IPS-NIHi7 (cell line): ENCODE measurements at regions not wholly inside any gene's neighbourhood (a gene's known extent, or its start where the extent isn't known, plus 50 kb on each side); places are given as distances from the start of the nearest gene placed in this dataset.
"Not testable (repeated sequence)": the region's sequence is repeated elsewhere in the genome, so short reads cannot be mapped to it uniquely, and the experiment has no call there.

Source experiments
- DNase-seq: peaks from one replicate; pipeline ENCODE4 v3.0.0; 2012; ENCODE audit warnings: mixed read lengths; ENCODE audit errors: extremely low spot score

DNA sequence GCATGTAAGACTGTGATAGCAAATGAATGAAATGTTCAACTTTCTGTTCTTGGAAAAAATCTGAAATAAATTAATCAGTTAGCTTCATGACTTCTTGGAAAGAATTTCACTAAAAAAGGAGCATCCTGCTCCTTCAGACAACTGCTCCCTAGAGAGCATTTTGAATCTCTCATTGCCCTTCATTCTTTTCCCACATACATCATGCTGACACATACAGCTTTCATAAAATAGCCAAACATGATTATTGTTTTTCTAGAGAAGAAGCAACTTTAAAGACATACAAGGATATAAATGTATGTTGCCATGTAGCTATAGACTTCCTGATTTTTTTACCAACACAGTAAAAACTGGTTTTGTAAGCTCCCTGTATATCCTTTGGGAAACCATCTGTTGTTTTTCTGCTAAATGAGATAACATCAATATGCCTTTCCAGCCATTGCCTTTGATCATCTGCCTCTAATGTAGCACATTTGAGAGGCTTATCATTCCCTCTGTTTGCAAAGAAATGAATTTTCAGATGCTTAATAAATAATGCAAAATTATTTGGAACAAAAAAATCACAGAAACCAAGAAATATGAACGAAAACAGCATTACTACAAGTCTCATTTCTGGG, 248.2 kb upstream of the GPR149 start:
- no peak for DNase-seq

DNA sequence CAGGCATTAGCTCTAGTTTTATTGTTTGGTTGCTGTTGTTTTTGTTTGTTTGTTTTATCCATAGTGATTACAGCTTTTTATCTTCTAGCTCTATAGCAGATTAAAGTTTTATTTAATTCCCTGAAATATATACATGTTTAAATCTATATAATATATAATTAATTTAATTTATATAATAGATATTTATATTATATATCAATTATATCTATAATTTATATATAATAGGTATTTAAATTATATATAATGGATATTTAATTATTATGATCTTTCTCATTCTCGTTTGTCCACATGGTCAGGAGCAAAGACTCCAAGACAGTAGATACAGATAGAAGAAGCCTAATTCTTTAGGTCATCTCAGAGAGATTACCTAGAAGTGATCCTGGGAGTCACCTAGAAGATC, 238.8 kb upstream of the GPR149 start:
- DNase-seq = no peak

DNA sequence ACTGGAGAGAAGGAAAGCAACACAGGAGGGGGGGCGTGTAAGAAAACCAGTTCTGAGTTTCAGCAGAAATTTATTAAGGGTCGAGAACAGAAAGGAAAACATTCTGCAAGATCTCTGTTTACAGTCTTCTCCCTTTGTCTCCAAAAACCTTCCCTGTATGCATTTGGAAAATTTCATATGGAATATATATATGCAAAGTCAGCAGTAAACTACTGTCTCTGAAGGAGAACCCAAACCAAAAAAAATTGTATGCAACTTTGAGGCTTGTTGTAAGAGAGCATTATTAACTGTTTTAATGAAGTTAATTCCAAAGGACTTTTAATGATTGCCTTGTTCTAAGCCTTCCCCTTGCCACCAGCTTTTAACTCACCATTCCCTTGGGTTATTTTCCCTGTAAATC, 238.2 kb upstream of the GPR149 start:
- DNase-seq = no peak

DNA sequence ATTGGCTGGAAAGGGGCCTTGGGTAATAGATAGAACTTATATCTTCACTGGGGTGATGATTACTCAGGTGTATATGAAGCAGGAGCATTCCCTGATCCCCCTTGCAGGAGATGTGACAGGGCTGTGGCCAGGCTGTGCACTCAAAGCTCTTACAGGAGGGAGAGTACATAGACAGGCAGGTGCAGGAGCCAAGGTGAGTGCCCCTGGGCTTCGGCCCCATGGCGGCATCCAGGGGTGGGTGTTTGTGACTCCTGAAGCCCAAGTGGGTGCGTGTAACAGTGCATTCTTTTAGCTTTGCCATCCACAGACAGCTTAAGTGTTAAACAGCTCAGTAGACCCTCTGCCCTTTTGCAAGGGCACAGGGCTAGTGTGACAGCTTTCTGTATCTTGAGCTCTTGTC, 236.6 kb upstream of the GPR149 start:
- DNase-seq = no peak

DNA sequence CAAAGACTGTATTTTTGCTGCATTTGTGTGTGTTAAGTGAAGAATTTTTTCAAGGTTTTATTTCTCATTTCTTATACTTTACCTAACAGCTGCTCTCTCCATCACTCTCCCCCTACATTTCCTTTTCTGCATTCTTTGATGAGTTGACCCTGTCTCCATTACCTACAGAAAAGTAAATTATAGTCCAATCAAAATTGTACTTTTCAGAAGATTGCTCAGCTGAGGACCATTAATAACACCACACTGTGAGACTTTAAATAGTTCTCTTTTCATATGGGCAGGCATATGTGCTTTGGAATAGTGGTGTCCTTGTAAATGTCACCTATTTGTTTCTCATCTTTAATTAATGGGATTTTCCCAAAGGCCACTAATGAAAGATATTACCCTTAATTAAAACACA, 234.7 kb upstream of the GPR149 start:
- DNase-seq = no peak

DNA sequence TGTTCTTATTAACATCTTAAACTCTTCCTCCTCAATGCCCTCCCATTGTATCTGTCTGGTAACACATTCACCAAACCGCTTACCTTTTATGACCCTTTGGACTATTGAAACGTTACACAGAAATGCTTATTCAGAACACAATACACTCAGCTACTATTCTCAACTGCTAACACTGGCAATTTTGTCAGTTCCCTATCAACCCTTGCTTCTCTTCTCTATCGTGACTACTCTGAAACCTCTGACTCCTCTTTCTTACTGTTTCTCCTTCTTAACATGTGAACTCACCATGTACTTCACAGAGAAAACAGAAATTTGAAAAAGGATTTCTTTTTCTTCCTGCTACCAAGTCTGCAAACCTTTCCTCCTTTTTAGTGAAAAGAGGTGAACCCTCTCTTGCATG, 232.9 kb upstream of the GPR149 start:
- DNase-seq = no peak

DNA sequence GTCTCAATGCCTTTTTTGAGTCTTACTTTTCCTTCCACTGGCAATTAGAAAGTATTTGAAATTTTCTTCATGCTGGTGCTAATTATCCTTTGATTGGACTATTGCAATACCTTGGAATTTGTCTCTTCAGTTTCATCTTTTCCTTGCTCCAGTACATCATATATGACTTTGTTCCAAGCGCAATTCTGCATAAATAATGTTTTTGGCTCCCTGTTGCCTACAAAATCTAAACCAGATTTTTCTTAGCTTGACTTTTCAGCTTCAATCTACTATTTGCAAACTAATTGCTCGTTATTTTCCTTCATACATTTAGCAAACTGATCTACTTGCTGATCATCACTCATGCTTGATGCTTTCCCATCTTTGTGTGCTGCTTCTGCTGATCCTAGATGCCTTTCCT, 230.8 kb upstream of the GPR149 start:
- no peak for DNase-seq

DNA sequence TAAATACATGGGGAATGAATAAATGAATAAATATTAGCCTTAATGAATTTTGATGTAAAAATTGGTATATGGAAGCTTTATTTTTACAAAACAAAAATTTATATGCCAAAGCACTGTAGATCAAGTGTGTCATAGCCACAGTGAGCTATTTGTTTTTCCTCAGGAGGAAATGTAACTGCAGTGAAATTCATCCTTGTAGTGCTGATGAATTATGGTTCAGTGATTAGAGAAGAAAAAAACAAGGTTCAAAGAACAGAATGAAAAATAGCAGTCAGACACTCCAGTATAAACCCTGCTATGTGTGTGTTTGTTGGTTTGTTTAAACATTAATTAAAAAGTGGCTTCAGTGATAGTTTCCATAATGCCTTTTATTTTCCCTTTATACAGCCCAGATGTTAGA, 228.0 kb upstream of the GPR149 start:
- no peak for DNase-seq

DNA sequence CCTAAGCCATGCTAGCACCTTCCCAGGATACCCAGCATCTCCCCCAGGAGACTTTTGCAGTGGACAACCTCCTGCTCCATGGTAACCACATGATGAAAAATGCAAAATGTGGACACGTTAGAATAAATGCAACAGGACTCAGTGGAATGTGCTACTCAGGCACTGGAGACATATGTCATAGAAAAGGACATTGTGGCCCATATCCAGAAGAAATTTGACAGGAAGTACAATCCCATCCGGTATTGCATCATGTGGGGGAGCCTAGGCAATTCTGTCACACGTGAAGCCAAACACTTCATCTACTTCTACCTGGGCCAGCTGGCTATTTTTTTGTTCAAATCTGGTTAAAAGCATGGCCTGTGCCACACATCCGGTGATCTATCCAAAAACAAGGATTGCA, 227.2 kb upstream of the GPR149 start:
- DNase-seq = no peak

DNA sequence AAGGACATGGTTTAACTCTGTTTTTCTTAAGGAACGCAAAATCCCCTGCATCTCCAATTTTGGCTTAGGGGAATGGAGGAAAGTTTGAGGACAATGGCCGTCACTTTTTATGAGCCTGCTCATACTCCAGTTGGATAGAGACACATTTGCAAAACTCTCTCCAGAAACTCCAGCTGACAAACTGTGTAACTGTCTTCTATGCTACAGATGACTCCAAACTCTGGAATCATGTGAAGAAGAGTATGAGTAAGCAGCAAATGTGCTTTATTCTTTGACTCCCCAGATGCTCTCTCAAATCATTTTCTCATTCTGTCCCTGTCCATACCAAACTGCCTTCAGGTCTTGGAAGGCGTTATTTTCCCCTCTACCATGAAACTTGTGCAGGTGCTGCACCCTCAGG, 226.5 kb upstream of the GPR149 start:
- DNase-seq = no peak

DNA sequence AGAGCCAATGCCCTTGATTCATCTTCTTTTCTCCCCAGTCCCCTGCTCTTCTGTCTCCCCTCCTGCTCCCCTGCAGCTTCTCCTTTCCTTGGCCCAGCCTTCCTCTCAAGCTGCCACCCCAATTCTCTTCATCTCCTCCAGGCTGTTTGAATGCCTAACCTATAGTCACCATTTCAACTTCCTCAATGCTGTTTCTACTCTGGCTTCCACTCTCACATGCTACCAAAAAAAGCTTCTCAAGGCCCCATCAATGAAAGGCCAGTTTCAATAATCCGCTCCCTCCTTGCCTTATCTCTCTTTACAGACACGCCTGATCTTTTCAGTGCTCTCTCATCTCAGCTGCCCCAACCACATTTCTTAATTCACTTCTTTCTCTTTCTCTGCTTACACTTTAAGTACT, 212.2 kb upstream of the GPR149 start:
- no peak for DNase-seq

DNA sequence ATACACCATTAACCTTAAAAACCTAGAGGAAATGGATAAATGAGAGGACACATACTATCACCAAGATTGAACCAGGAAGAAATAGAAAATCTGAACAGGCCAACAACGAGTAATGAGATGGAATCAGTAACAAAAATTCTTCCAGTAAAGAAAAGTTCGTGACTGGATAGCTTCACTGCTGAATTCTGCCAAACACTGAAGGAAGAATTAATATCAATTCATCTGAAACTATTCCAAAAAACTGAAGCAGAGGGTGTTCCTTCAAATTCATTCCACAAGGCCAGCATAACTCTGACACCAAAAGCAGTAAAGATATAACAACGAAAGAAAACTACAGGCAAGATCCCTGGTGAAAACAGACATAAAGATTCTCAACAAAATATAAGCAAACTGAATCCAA, 195.8 kb upstream of the GPR149 start:
- no peak for DNase-seq

DNA sequence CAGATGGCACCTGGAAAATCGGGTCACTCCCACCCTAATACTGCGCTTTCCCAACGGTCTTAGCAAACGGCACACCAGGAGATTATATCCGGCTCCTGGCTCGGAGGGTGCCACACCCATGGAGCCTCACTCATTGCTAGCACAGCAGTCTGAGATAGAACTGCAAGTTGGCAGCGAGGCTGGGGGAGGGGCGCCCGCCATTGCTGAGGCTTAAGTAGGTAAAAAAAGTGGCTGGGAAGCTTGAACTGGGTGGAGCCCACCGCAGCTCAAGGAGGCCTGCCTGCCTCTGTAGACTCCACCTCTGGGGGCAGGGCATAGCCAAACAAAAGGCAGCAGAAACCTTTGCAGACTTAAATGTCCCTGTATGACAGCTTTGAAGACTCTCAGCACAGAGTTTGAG, 189.6 kb upstream of the GPR149 start:
- DNase-seq = not testable (repeated sequence)

DNA sequence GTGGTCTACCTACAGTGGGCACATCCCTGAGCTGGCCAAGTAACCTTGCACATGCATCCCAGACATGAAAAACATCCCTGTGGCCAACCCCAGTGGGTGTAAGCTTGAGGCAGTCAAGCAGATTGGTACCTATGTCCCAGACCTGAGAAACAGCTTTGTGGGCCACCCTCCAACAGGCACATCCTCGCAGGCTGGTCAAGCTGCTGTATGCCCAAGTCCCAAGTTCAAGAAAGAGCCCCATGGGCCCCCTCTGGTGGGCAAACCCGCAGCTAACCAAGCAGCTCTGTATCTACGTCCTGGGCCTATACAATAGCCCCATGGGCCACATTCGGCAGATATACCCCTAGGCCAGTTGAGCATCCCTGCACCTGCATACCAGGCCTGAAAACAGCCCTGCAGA, 186.3 kb upstream of the GPR149 start:
- peak; percentile 60 for DNase-seq

DNA sequence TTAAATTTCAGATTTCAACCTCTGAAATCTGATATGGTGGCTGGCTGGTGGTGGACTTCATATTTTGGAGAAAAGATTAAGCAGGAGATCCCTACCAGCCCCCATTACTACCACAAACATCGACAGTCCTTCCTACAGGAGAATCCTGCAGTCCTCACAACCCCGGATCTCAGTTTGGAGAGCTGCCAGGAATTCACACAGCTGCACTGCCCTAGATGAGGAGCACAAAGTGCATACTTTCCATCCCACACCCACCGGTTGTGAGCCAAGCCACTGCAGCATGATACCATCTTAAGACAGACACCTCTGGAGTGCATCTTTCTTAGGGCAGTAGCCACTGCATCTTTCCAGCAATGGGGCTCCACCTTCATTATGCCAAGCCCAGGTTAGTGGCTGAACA, 185.5 kb upstream of the GPR149 start:
- no peak for DNase-seq

DNA sequence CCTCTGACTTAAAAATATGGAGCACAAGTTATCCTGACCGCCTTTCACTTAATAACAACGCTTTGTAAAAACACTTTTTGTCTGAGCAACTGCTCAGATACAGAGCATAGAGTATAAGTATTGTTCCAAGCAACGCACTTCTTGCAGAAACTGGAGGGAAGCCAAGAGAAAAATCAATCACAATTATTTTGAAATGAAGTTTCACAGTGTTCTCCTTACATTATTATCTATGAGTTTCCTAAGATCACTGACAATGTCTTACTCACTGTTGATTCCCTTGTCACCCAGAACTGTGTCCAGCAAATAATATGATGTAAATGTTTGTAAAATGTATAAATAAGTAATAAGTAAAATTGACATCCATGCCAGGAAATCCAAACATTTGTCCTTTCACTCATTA, 184.6 kb upstream of the GPR149 start:
- no peak for DNase-seq

DNA sequence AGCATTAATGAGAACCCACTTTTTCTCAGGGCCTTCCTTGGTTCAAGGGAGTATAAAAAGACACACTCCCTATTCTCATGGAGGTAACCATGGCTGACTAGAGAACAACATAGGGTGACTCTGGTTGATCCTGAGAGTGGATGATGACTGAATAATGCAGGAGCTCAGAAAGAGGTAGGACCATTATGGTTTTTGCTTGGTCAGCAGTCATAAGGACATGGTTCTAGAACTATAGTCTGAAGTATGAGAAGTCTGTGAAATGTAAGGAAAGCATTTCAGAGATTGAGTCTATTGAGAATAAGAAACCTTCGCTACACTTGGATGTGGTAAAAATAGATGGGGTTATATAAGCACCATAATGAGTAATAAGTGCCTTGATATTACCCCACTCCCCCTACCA, 184.1 kb upstream of the GPR149 start:
- no peak for DNase-seq

DNA sequence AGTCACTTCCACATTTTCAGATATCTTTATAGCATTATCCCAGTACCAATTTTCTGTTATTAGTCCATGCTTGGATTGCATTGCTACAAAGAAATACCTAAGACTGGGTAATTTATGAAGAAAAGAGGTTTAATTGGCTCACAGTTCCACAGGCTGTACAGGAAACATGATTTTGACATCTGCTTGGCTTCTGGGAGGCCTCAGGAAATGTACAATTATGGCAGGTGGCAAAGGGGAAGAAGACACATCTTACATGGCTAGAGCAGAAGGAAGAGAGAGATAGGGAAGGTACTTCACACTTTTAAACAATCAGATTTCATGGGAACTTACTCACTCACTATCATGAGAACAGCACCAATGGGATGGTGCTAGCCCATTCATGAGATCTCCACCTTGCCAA, 172.3 kb upstream of the GPR149 start:
- no peak for DNase-seq

DNA sequence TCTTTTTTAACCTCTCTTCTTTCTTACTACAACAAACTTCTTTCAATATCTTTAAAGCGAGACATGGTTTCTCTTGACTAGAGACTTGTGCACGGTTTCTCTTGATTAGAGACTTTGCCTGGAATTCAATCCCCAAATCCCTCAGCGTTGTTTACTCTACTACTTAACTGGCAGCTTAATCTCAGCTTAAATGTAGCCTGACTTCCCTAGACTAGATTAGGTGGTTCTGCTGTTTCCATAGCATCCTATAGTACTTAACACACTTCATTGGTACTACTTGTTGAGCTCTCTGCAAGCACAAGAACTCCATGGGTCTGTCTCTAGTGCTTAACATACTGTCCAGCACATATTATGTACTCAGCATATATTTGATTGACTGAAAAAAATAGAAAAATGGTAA, 168.2 kb upstream of the GPR149 start:
- DNase-seq = no peak

DNA sequence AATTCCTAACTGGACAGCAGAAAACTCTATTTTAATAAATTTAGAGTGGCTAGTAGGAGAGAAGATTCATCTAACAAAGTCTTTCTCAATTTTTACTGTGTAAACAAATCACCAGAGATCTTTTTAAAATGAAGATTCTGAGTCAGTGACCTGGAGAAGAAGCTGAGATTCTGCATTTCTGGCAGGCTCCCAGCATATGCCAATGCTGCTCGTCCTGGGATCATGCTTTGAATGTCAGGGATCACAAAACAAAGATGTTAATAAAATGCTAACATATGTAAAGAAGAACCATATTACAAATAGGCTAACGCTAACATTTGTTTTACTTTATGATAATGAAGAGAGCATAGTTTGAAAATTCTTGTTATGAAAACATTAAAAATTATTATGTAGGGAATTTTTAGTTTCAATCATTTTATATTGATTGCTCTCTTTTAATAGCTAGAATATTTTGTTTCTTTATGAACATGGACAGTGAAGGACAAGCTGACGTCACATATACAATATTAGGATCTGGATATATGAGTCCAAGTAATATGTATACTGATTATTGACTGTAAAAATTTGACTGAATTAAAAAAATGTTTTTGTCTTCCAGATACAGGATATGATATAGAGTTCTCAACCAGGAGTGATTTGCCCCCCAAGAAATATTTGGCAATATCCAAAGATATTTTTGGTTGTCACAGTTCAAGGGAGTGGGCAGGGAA, 160.8 kb upstream of the GPR149 start:
- no peak for DNase-seq

DNA sequence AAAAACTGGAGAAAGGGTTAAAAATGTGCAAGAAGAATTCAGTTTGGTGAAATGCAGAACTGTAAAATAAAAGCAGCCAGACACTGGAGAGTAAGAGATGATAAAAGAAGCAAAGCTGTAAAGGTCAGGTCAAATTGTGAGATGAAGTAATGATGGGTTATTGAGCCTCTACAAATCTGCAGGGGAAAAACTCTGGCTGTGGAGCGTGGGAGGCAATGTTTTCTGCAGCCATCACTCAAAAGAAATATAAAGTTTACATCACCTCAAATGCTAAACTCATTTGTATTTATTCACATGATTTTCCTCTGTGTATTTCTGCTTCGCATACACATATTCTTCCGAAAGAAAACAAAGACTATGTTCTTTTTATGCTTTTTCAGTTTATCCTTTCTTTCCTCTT, 158.8 kb upstream of the GPR149 start:
- DNase-seq = no peak

DNA sequence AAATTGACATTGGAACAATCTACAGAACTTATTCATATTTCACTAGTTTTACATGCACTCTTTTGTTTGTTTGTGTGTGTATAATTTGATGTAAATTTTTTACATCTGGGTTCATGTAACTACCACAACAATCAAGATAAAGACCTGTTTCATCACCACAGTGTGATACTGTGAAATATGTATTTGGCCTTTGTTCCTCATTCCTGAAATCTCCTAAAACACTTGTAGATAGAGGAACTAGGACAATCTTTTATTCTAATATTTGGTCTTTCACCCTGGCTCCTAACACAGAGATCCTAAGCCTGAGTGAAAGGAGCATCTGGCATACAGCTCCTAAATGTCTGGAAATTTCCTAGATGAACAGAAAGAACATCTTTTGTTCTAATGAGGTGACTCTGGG, 155.0 kb upstream of the GPR149 start:
- no peak for DNase-seq

DNA sequence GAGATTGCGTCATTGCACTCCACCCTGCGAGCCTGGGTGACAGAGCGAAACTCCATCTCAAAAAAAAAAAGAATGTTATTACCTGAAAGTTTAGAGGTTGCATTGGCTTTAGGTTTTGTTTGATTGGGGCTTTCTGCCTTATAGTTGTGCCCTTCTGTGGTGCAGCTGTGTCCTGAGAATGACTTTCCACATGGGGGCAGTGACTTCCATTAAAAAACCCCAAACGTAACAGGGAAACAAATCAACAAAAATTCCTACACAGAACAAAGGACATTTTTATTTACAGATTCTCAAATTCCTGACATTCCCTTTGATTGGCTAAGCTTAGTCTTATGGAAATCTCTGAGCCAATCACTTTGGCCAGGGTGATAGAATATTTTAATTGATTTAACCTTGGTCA, 154.1 kb upstream of the GPR149 start:
- peak; percentile 22 for DNase-seq

DNA sequence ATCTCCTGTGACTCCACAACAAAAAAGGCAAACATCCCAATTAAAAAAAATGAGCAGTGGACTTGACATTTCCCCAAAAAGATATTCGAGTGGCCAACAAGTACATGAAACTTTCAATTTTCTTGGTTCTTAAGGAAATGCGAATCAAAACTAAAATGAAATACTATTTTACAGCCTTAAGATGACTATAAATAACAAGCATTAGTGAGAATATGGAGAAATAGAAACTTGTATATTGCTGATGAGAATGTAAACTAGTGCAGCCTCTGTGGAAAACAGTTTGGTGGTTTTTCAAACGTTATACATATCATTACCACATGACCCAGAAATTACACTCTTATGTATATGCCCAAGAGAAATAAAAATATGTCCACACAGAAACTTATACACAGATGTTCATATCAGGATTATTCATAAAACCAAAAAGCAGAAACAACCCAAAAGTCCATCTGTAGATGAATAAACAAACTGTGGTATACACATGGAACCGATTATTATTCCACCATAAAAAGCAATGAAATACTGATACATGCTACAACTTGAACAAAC, 153.2 kb upstream of the GPR149 start:
- no peak for DNase-seq
